NCI-H1694 (cell line): ENCODE measurements at regions not wholly inside any gene's neighbourhood (a gene's known extent, or its start where the extent isn't known, plus 50 kb on each side); places are given as distances from the start of the nearest gene placed in this dataset.

Experiments
- DNase-seq: peaks from one replicate; lab custom pipeline; 2025; lab: John Stamatoyannopoulos, UW

DNA sequence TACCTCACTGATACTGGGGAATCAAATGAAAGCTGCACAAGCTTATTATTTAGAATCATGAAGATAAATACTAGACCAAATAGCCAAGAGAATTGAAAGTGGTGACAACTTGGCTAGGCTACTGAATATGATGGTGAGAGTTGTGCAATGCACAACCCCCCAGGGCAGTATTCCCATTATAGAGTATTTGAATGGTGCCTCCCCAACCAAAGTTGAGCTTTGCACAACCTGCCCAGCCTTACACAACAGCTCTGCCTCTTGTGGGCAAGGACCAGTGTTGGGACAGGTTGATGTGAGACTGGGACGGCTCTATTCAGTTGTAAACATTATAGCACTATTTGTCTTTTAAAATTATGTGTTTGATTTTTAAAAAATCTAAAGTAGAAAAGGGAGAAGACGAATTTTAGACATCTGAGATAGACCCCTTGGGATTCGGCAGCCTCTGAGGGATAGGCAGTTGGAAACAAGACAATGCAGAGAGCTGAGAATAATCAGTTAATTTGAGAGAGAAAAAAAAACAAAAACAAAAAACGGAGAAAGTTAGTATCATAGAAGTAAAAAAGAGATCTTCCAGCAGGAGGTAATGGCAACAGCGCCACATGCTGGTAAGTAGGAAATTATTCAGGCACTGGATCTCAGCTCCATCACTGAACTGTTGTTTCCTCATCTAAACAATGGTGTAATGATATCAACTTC lies 91.0 kb upstream of the KCNA3 start:
- peak; percentile 56 for DNase-seq

DNA sequence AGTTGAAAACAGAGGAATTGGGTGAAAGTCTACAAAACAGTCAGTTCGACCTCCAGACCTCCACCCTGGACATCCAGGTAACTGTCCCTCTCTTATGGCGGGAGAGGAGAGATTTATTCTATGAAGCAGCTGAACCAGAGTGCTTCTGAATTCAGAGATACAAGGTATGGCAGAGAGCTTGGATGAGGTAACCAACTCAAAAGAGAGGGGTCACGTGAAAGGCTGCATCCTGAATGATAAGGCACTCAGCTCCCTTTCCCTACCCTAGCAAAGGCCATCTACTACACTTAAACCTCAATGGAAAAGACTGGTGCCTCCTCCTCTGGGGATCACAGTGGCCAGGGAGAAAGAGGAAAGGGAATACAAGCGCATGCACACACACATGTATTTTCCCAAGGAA lies 88.4 kb upstream of the KCNA3 start:
- DNase-seq: no peak

DNA sequence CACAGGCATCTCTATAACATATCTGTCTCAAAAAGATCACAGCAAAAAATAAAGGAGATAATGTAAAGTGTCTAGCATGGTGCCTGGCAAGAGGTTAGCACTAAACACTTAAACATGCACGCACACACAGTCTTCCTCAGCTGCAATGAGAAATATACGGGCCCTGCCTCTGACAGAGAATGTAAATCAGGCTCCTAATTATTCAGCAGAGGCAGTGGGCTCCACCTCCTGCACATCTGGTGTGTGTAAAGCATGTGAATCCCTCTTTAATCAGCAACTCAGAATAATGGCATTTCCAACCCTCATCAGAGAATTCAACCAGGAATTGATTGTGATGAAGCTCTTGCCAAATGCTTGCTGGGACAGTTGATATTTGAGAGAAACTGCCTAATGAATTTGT lies 85.6 kb upstream of the KCNA3 start:
- peak; percentile 69 for DNase-seq

GRCh38 chr1:110756506-110756905 lies 81.8 kb upstream of the KCNA3 start:
- DNase-seq: peak; percentile 99

DNA sequence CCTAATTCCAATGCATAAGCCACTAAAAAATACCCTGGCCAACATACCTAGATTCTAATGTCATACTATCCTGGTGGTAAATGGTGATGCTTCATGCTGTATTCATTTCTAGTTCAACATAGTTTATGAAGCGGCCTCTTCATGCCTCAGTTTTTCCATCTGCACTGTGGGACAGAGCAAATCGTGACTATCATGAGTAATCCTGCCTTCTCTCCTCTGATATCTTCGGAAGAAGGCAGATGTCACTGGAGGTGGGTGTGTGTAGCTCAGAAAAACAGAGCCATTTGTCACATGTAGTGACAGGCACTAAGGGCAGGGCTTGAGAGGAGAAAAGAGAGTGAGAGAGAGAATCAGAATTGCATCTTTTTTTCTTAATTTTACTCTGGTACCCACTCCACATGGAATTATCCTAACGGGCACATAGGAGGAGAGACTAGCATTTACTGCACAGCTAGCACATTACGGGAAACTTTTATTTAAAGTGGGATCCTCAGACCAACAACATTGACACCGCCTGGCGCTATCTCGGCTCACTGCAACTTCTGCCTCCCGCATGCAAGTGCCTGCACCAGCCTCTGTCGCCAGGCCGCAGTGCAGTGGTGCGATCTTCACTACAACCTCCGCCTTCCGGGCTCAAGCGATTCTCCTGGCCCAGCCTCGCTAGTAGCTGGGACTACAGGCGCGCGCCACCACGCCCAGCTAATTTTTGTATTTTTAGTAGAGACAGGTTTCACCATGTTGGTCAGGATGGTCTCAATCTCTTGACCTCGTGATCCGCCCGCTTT lies 78.4 kb upstream of the KCNA3 start:
- DNase-seq: peak; percentile 14

DNA sequence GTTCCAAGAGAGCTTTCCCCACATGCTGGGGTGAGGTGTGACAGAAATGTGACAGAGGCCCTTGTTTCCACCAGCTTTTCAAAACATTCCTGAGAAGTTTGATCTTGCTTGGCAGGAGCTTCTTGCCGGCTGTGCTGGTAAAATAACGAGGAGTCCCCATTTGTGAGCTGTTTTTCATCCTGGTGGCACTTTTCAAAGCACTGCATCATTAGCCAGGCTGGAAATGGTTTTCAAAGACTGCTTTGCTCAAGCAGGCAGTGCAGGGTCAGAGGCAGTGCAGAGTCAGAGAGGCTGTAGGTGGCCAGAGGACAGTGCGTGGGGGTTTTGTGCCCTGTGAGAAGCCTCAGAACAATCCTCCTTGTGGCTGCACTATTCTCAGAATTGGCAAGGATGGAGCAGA lies 75.8 kb upstream of the KCNA3 start:
- DNase-seq: no peak

GRCh38 chr1:110749960-110750359 lies 75.2 kb upstream of the KCNA3 start:
- peak; percentile 28 for DNase-seq

- DNase-seq: no peak
These were observed 72.0 kb upstream of the KCNA3 start for GRCh38 chr1:110746644-110747259.

- DNase-seq: no peak
These were observed 68.7 kb upstream of the KCNA3 start for GRCh38 chr1:110743397-110743796.

- DNase-seq: no peak
These were observed 62.3 kb upstream of the KCNA3 start for GRCh38 chr1:110736900-110737605.

DNA sequence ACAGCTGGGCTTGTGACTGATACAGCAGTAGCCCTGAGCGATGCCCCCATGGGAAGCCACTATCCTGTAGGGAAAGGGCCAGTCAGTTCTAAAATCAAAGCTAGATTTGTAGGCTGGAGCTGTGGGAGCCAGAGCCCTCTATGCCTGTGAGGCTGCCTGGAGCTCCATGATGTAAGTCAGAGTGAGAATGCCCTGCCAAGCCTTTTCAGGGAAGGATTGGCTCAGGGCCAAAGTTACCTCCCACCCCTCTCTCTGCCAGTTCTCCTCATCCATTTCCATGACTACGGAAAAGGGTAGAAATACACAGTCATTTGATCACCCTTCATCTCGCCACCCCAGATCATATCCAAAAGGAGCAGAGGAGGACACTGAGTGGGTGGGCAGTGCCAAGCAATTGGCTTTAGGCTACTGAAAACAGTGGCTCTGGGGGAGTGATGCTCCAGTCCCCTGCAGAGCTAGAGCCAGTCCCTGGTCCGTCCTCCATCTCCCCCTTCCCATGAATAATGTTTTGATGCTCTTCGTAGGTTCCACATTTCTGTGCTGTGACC lies 59.5 kb upstream of the KCNA3 start:
- peak; percentile 94 for DNase-seq

GRCh38 chr1:110731529-110731928 lies 56.8 kb upstream of the KCNA3 start:
- DNase-seq: no peak

DNA sequence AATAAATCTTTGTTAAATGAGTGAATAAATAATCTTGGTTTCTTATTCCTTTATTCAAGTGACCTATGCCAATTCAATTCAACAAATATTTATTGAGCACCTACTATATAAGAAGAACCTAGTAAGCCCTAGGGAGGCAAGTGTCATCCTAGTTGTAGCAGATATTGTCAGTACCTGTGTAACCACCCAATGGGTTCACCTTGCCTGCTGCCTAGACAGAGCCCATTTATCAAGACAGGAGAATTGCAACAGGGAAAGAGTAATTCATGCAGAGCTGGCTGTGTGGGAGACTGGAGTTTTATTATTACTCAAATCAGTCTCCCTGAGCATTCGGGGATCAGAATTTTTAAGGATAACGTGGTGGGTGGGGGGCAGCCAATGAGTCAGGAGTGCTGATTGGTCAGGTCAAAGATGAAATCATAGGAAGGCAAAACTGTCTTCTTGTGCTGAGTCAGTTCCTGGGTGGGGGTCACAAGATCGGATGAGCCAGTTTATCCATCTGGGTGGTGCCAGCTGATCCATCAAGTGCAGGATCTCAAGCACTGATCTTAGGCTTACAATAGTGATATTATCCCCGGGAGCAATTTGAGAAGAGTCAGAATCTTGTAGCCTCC lies 53.8 kb upstream of the KCNA3 start:
- DNase-seq: no peak

- no peak for DNase-seq
These were observed 52.5 kb upstream of the KCNA3 start for GRCh38 chr1:110727246-110727645.

- DNase-seq: no peak
These were observed 52.0 kb upstream of the KCNA3 start for GRCh38 chr1:110726755-110727154.
